ENCODE measurements at regions not wholly inside any gene's neighbourhood (a gene's known extent, or its start where the extent isn't known, plus 50 kb on each side); places are given as distances from the start of the nearest gene placed in this dataset.

DNA sequence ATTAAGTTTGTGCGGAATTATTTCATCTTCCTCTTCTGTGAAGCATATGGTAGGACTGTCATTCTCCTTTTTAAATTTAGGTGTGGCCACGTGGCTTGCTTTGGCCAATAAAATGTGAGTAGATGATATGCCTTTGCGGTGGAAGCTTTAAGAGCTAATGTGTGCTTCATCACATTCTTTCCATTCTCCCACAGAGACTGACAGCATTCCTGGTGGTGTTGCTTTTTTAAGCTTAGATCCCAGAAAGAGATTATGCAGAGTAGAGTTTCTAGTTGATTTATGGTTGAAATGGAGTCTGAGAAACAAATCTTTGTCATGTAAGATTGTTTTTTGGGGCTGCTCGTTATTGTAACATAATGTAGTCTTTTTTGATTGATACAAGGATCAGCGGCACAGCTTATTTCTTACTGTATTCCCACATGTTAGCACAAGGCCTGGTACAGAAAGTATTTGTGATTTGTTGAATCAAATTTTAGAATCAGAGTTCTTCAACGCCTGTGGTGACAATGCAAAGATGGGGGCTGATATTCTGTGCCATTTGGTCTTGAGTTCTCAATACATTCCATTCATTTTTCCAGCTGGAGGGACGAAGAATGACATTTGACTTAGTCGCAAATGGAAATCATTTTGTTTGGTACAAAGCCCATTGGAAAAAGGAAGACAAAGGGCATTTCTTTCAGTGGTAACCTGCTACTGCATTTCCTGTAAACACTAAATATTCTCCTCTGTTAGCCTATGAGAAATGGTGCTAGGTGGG is 209.9 kb upstream of the VLDLR start:
- peak overlapping the region; percentile 89 for H3K27ac Mint-ChIP-seq (ENCODE audit: unreplicated experiment)
- H3K36me3 Mint-ChIP-seq (ENCODE audit: unreplicated experiment): peaks cover 1% of the 10 kb centered on the region
- DNase-seq (ENCODE audit: extremely low spot score, unreplicated experiment): no peak
- no peaks in the 10 kb centered on the region for H3K27me3 Mint-ChIP-seq (ENCODE audit: unreplicated experiment)
- no peaks in the 10 kb centered on the region for H3K9me3 Mint-ChIP-seq (ENCODE audit: unreplicated experiment)
- no peak overlapping the region for H3K4me3 Mint-ChIP-seq (ENCODE audit: unreplicated experiment)
- peaks cover 32% of the 10 kb centered on the region for H3K4me1 Mint-ChIP-seq (ENCODE audit: unreplicated experiment)
- no peak for TF ChIP-seq CTCF (IDR thresholded peaks at IDR 0.05)

- Mint-ChIP-seq H3K36me3 (ENCODE audit: unreplicated experiment) (peaks cover 3% of the 10 kb centered on the region), H3K27me3 (ENCODE audit: unreplicated experiment) (no peaks in the 10 kb centered on the region), H3K4me3 (ENCODE audit: unreplicated experiment) (no peak overlapping the region), H3K27ac (ENCODE audit: unreplicated experiment) (peak overlapping the region; percentile 71), H3K4me1 (ENCODE audit: unreplicated experiment) (peaks cover 41% of the 10 kb centered on the region), H3K9me3 (ENCODE audit: unreplicated experiment) (no peaks in the 10 kb centered on the region)
- TF ChIP-seq CTCF (IDR thresholded peaks at IDR 0.05): no peak
- DNase-seq (ENCODE audit: extremely low spot score, unreplicated experiment): no peak
Measured at GRCh38 chr9:2413160-2413805, 208.3 kb upstream of the VLDLR start.

- peaks cover 53% of the 10 kb centered on the region for H3K4me1 Mint-ChIP-seq (ENCODE audit: unreplicated experiment)
- H3K27me3 Mint-ChIP-seq (ENCODE audit: unreplicated experiment): no peaks in the 10 kb centered on the region
- H3K36me3 Mint-ChIP-seq (ENCODE audit: unreplicated experiment): peaks cover 3% of the 10 kb centered on the region
- no peak overlapping the region for H3K27ac Mint-ChIP-seq (ENCODE audit: unreplicated experiment)
- no peak for DNase-seq (ENCODE audit: extremely low spot score, unreplicated experiment)
- H3K4me3 Mint-ChIP-seq (ENCODE audit: unreplicated experiment): no peak overlapping the region
- H3K9me3 Mint-ChIP-seq (ENCODE audit: unreplicated experiment): no peaks in the 10 kb centered on the region
- no peak for TF ChIP-seq CTCF (IDR thresholded peaks at IDR 0.05)
Measured at GRCh38 chr9:2414465-2414864, 207.1 kb upstream of the VLDLR start.

GRCh38 chr9:2415326-2415725 is 206.3 kb upstream of the VLDLR start:
- DNase-seq (ENCODE audit: extremely low spot score, unreplicated experiment): no peak
- Mint-ChIP-seq H3K4me3 (ENCODE audit: unreplicated experiment) (no peak overlapping the region), H3K27ac (ENCODE audit: unreplicated experiment) (no peak overlapping the region), H3K27me3 (ENCODE audit: unreplicated experiment) (no peaks in the 10 kb centered on the region), H3K9me3 (ENCODE audit: unreplicated experiment) (no peaks in the 10 kb centered on the region), H3K36me3 (ENCODE audit: unreplicated experiment) (peaks cover 3% of the 10 kb centered on the region), H3K4me1 (ENCODE audit: unreplicated experiment) (peaks cover 55% of the 10 kb centered on the region)
- no peak for TF ChIP-seq CTCF (IDR thresholded peaks at IDR 0.05)

- no peak for TF ChIP-seq CTCF (IDR thresholded peaks at IDR 0.05)
- peaks cover 4% of the 10 kb centered on the region for H3K27me3 Mint-ChIP-seq (ENCODE audit: unreplicated experiment)
- no peaks in the 10 kb centered on the region for H3K9me3 Mint-ChIP-seq (ENCODE audit: unreplicated experiment)
- H3K27ac Mint-ChIP-seq (ENCODE audit: unreplicated experiment): no peak overlapping the region
- peaks cover 37% of the 10 kb centered on the region for H3K4me1 Mint-ChIP-seq (ENCODE audit: unreplicated experiment)
- H3K36me3 Mint-ChIP-seq (ENCODE audit: unreplicated experiment): peaks cover 2% of the 10 kb centered on the region
- no peak overlapping the region for H3K4me3 Mint-ChIP-seq (ENCODE audit: unreplicated experiment)
- DNase-seq (ENCODE audit: extremely low spot score, unreplicated experiment): no peak
Measured at GRCh38 chr9:2417730-2418129, 203.9 kb upstream of the VLDLR start.

All from osteocyte (in vitro differentiated cells).